Hepatocyte (in vitro differentiated cells): ENCODE measurements at regions not wholly inside any gene's neighbourhood (a gene's known extent, or its start where the extent isn't known, plus 50 kb on each side); places are given as distances from the start of the nearest gene placed in this dataset.
"Not testable (repeated sequence)": the region's sequence is repeated elsewhere in the genome, so short reads cannot be mapped to it uniquely, and the experiment has no call there.

Experiments
- DNase-seq: peaks from one replicate; pipeline ENCODE4 v3.0.0-alpha.2; 2016; ENCODE audit warnings: low spot score
- H2AFZ ChIP-seq: fragments of 200-600 bp; sonication (generic); 2 replicates; pipeline ENCODE4 v1.6.0; 2016; ENCODE audit warnings: antibody characterized with exemption, mild to moderate bottlenecking
- H3K27ac ChIP-seq: fragments of 200-600 bp; sonication (generic); 2 replicates; pipeline ENCODE4 v1.5.1; 2016; ENCODE audit warnings: mild to moderate bottlenecking
- H3K27me3 ChIP-seq: fragments of 200-600 bp; sonication (generic); 2 replicates; pipeline ENCODE4 v1.6.1; 2016
- H3K36me3 ChIP-seq: fragments of 200-600 bp; sonication (generic); replicated peaks from 2 replicates; pipeline ENCODE4 v1.5.1; 2016; ENCODE audit warnings: low read depth; ENCODE audit not compliant: insufficient read depth
- H3K4me1 ChIP-seq: fragments of 200-600 bp; sonication (generic); 2 replicates; pipeline ENCODE4 v1.5.1; 2016; ENCODE audit warnings: mild to moderate bottlenecking, moderate library complexity; ENCODE audit not compliant: insufficient read depth
- H3K4me2 ChIP-seq: fragments of 200-600 bp; sonication (generic); 2 replicates; pipeline ENCODE4 v1.6.0; 2016
- H3K4me3 ChIP-seq: fragments of 200-600 bp; sonication (generic); 2 replicates; pipeline ENCODE4 v1.5.1; 2016; ENCODE audit warnings: mild to moderate bottlenecking
- H3K79me2 ChIP-seq: fragments of 200-600 bp; sonication (generic); 2 replicates; pipeline ENCODE4 v1.6.0; 2017; ENCODE audit warnings: mild to moderate bottlenecking
- H3K9me2 ChIP-seq: fragments of 200-600 bp; sonication (generic); replicated peaks from 2 replicates; pipeline ENCODE4 v1.6.0; 2017; ENCODE audit warnings: mild to moderate bottlenecking; ENCODE audit not compliant: insufficient read depth
- H3K9me3 ChIP-seq: fragments of 200-600 bp; sonication (generic); 2 replicates; pipeline ENCODE4 v1.5.1; 2016; ENCODE audit warnings: low read depth, mild to moderate bottlenecking
- H4K20me1 ChIP-seq: fragments of 200-600 bp; sonication (generic); 2 replicates; pipeline ENCODE4 v1.6.0; 2016; ENCODE audit warnings: mild to moderate bottlenecking; ENCODE audit not compliant: insufficient read depth, poor library complexity, severe bottlenecking
- EZH2 ChIP-seq: fragments of 200-600 bp; sonication (generic); IDR thresholded peaks from 2 replicates; pipeline ENCODE4 v1.6.1; 2016; ENCODE audit warnings: antibody characterized with exemption, mild to moderate bottlenecking, borderline replicate concordance
- EZH2phosphoT487 ChIP-seq: fragments of 200-600 bp; sonication (generic); IDR thresholded peaks from one replicate; pipeline ENCODE4 v1.6.1; 2018; ENCODE audit warnings: antibody characterized with exemption, mild to moderate bottlenecking, low read depth, moderate library complexity; ENCODE audit not compliant: unreplicated experiment, severe bottlenecking
- WGBS: methylation state at CpG from one replicate; pipeline ENCODE4 v1.1.6; 2016; ENCODE audit warnings: low lambda C conversion rate; ENCODE audit errors: missing lambda C conversion rate; 5-methylcytosine and 5-hydroxymethylcytosine counted together
- TF ChIP-seq, protein P1 (sequence below): fragments of 200-600 bp; sonication (generic); IDR thresholded peaks from 2 replicates; pipeline ENCODE4 v1.5.1; 2016; ENCODE audit warnings: antibody characterized with exemption, mild to moderate bottlenecking; ENCODE audit not compliant: poor library complexity

- no peak for TF ChIP-seq EZH2phosphoT487
- TF ChIP-seq EZH2: no peak
- TF ChIP-seq, protein P1, sequence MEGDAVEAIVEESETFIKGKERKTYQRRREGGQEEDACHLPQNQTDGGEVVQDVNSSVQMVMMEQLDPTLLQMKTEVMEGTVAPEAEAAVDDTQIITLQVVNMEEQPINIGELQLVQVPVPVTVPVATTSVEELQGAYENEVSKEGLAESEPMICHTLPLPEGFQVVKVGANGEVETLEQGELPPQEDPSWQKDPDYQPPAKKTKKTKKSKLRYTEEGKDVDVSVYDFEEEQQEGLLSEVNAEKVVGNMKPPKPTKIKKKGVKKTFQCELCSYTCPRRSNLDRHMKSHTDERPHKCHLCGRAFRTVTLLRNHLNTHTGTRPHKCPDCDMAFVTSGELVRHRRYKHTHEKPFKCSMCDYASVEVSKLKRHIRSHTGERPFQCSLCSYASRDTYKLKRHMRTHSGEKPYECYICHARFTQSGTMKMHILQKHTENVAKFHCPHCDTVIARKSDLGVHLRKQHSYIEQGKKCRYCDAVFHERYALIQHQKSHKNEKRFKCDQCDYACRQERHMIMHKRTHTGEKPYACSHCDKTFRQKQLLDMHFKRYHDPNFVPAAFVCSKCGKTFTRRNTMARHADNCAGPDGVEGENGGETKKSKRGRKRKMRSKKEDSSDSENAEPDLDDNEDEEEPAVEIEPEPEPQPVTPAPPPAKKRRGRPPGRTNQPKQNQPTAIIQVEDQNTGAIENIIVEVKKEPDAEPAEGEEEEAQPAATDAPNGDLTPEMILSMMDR: no peak
- no peaks in the 10 kb centered on the region for H3K27me3 ChIP-seq
- H3K4me2 ChIP-seq: no peak overlapping the region
- no peak overlapping the region for H3K4me3 ChIP-seq
- no peaks in the 10 kb centered on the region for H3K4me1 ChIP-seq
- H3K9me2 ChIP-seq: no peaks in the 10 kb centered on the region
- H3K79me2 ChIP-seq: no peaks in the 10 kb centered on the region
- H2AFZ ChIP-seq: no peak overlapping the region
- H4K20me1 ChIP-seq: no peaks in the 10 kb centered on the region
- no peaks in the 10 kb centered on the region for H3K36me3 ChIP-seq
- H3K9me3 ChIP-seq: no peaks in the 10 kb centered on the region
- 56% methylated on average over 5 of the region's 5 CpGs for WGBS
- DNase-seq: no peak
- no peak overlapping the region for H3K27ac ChIP-seq
Measured at GRCh38 chr9:78713614-78714405, 416.9 kb downstream of the PSAT1 start.

GRCh38 chr9:78714576-78714975, 417.7 kb downstream of the PSAT1 start:
- Histone ChIP-seq H3K36me3 (no peaks in the 10 kb centered on the region), H3K9me3 (no peaks in the 10 kb centered on the region), H3K27ac (no peak overlapping the region), H2AFZ (no peak overlapping the region), H3K4me3 (no peak overlapping the region), H3K4me1 (no peaks in the 10 kb centered on the region), H4K20me1 (no peaks in the 10 kb centered on the region), H3K79me2 (no peaks in the 10 kb centered on the region), H3K9me2 (no peaks in the 10 kb centered on the region), H3K4me2 (no peak overlapping the region), H3K27me3 (no peaks in the 10 kb centered on the region)
- DNase-seq: no peak
- WGBS: 60% methylated on average over 2 of the region's 2 CpGs
- TF ChIP-seq, protein P1: no peak
- TF ChIP-seq EZH2 (no peak), EZH2phosphoT487 (no peak)

- H3K9me2 ChIP-seq, H3K27ac ChIP-seq, H3K27me3 ChIP-seq, H3K4me2 ChIP-seq, H3K79me2 ChIP-seq, H3K9me3 ChIP-seq, H2AFZ ChIP-seq, DNase-seq, H3K4me1 ChIP-seq, H3K4me3 ChIP-seq, H4K20me1 ChIP-seq, H3K36me3 ChIP-seq: not testable (repeated sequence)
- WGBS: 93% methylated on average over 4 of the region's 4 CpGs
Measured at GRCh38 chr9:78719029-78719428, 422.1 kb downstream of the PSAT1 start.

DNA sequence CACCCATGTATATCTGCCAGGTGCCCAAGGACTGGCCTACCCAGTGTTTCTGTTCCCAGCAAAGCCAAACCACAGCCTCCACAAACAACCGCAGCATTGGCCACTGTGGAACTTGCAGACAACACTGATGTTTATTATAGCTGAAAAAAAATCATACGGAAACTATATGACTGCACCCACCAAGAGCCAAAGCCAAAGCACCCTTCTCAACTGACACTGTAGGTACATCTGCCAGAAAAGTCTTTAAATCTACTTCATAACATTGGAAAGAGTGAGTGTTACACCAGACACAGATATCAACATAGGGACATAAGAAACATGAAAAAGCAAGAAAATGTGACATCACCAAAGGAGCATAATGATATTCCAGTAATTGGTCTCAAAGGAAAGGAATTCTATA, 428.0 kb downstream of the PSAT1 start:
- no peak overlapping the region for H3K4me3 ChIP-seq
- TF ChIP-seq, protein P1: no peak
- no peak for TF ChIP-seq EZH2
- no peak for TF ChIP-seq EZH2phosphoT487
- H3K4me1 ChIP-seq: no peaks in the 10 kb centered on the region
- no peak for DNase-seq
- H2AFZ ChIP-seq: no peak overlapping the region
- no peaks in the 10 kb centered on the region for H3K9me3 ChIP-seq
- no peak overlapping the region for H3K4me2 ChIP-seq
- H3K36me3 ChIP-seq: no peaks in the 10 kb centered on the region
- H4K20me1 ChIP-seq: no peaks in the 10 kb centered on the region
- no peaks in the 10 kb centered on the region for H3K27me3 ChIP-seq
- WGBS: 94% methylated on average over 2 of the region's 2 CpGs
- H3K79me2 ChIP-seq: no peaks in the 10 kb centered on the region
- H3K27ac ChIP-seq: no peak overlapping the region
- no peaks in the 10 kb centered on the region for H3K9me2 ChIP-seq
